SK-N-MC (cell line): ENCODE measurements at regions not wholly inside any gene's neighbourhood (a gene's known extent, or its start where the extent isn't known, plus 50 kb on each side); places are given as distances from the start of the nearest gene placed in this dataset.

ENCODE experiments used
- DNase-seq: peaks from one replicate; pipeline ENCODE4 v3.0.0-alpha.2; 2011; ENCODE audit warnings: low read depth, low spot score
- H3K27ac ChIP-seq: fragments of 200-600 bp; sonication (generic); 2 replicates; pipeline ENCODE4 v1.5.1; 2016; ENCODE audit warnings: mixed run types
- H3K36me3 ChIP-seq: fragments of 200-600 bp; sonication (generic); 2 replicates; pipeline ENCODE4 v1.6.1; 2017; ENCODE audit warnings: antibody characterized with exemption, low read length, mixed read lengths; ENCODE audit not compliant: insufficient read depth
- H3K4me3 ChIP-seq: fragments of 200-600 bp; sonication (generic); 2 replicates; pipeline ENCODE4 v1.5.1; 2016
- H3K9ac ChIP-seq: fragments of 200-600 bp; sonication (generic); 2 replicates; pipeline ENCODE4 v1.8.0; 2017; ENCODE audit warnings: mixed run types, mixed read lengths; ENCODE audit not compliant: insufficient read length
- H3K9me3 ChIP-seq: fragments of 200-600 bp; sonication (generic); 2 replicates; pipeline ENCODE4 v1.6.1; 2017; ENCODE audit warnings: low read depth, mild to moderate bottlenecking, antibody characterized with exemption, low read length, moderate library complexity, mixed read lengths
- EZH2 ChIP-seq: fragments of 200-600 bp; sonication (generic); IDR thresholded peaks from one replicate; pipeline ENCODE4 v1.6.1; 2017; ENCODE audit warnings: antibody characterized with exemption
- FOXP2 ChIP-seq: optimal IDR thresholded peaks from 2 replicates; pipeline ENCODE3; 2011; ENCODE audit warnings: mild to moderate bottlenecking, moderate library complexity; ENCODE audit not compliant: insufficient read depth; ENCODE audit errors: extremely low read length, control extremely low read depth
- POLR2AphosphoS5 ChIP-seq: IDR thresholded peaks from 2 replicates; pipeline ENCODE4 v1.6.1; 2012; ENCODE audit warnings: mild to moderate bottlenecking, low read depth, low read length, borderline replicate concordance

- DNase-seq: no peak
- H3K36me3 ChIP-seq: no peaks in the 10 kb centered on the region
These were observed 78.8 kb upstream of the LEF1 start for GRCh38 chr4:108247387-108248049.

GRCh38 chr4:108244606-108245005 is 75.9 kb upstream of the LEF1 start:
- Histone ChIP-seq H3K27ac (no peak overlapping the region), H3K9me3 (no peaks in the 10 kb centered on the region), H3K4me3 (no peak overlapping the region), H3K36me3 (no peaks in the 10 kb centered on the region), H3K9ac (no peak overlapping the region)
- DNase-seq: no peak
- no peak for TF ChIP-seq POLR2AphosphoS5
- TF ChIP-seq FOXP2: no peak
- no peak for TF ChIP-seq EZH2

More at GRCh38 chr4:108247387-108248049, 78.8 kb upstream of the LEF1 start:
- Histone ChIP-seq H3K4me3 (no peak overlapping the region), H3K9me3 (no peaks in the 10 kb centered on the region), H3K27ac (no peak overlapping the region), H3K9ac (no peak overlapping the region)
- TF ChIP-seq POLR2AphosphoS5 (no peak), EZH2 (no peak)

- Histone ChIP-seq H3K9me3 (no peaks in the 10 kb centered on the region), H3K27ac (no peak overlapping the region), H3K4me3 (no peak overlapping the region), H3K36me3 (no peaks in the 10 kb centered on the region), H3K9ac (no peak overlapping the region)
- TF ChIP-seq EZH2 (no peak), POLR2AphosphoS5 (no peak)
- DNase-seq: no peak
These were observed 71.6 kb upstream of the LEF1 start for GRCh38 chr4:108240366-108240765.

- TF ChIP-seq POLR2AphosphoS5 (no peak), FOXP2 (peak; percentile 13)
- peak overlapping the region; percentile 1; the same call in 1 of the 2 replicates for H3K27ac ChIP-seq
- H3K36me3 ChIP-seq: no peaks in the 10 kb centered on the region
- H3K9me3 ChIP-seq: no peaks in the 10 kb centered on the region
- no peak for DNase-seq
- H3K9ac ChIP-seq: no peak overlapping the region
- H3K4me3 ChIP-seq: no peak overlapping the region
These were observed 69.0 kb upstream of the LEF1 start for GRCh38 chr4:108237693-108238092.

- Histone ChIP-seq H3K4me3 (peak overlapping the region; percentile 36; the same call in 1 of the 2 replicates), H3K9me3 (no peaks in the 10 kb centered on the region), H3K9ac (no peak overlapping the region), H3K36me3 (no peaks in the 10 kb centered on the region), H3K27ac (no peak overlapping the region; the same call in 1 of the 2 replicates)
- no peak for TF ChIP-seq EZH2
- peak; percentile 36; the same call in 1 of the 2 replicates for TF ChIP-seq POLR2AphosphoS5
- peak; percentile 76 for TF ChIP-seq FOXP2
- DNase-seq: peak; percentile 88
These were observed 67.5 kb upstream of the LEF1 start for GRCh38 chr4:108236264-108236663.

GRCh38 chr4:108227923-108228322 is 59.2 kb upstream of the LEF1 start:
- TF ChIP-seq EZH2 (no peak), POLR2AphosphoS5 (no peak)
- no peak overlapping the region for H3K27ac ChIP-seq
- DNase-seq: no peak

GRCh38 chr4:108224611-108225053 is 55.9 kb upstream of the LEF1 start:
- TF ChIP-seq FOXP2: no peak
- no peak for TF ChIP-seq EZH2
- no peak for TF ChIP-seq POLR2AphosphoS5
- DNase-seq: no peak
- Histone ChIP-seq H3K27ac (no peak overlapping the region), H3K4me3 (no peak overlapping the region), H3K9me3 (no peaks in the 10 kb centered on the region), H3K36me3 (no peaks in the 10 kb centered on the region), H3K9ac (no peak overlapping the region)

More at GRCh38 chr4:108227923-108228322, 59.2 kb upstream of the LEF1 start:
- Histone ChIP-seq H3K4me3 (no peak overlapping the region), H3K9me3 (no peaks in the 10 kb centered on the region), H3K36me3 (no peaks in the 10 kb centered on the region), H3K9ac (no peak overlapping the region)

GRCh38 chr4:108223313-108223712 is 54.6 kb upstream of the LEF1 start:
- no peak for DNase-seq
- no peak overlapping the region for H3K9ac ChIP-seq
- H3K4me3 ChIP-seq: no peak overlapping the region
- no peak overlapping the region for H3K27ac ChIP-seq
- TF ChIP-seq FOXP2 (no peak), EZH2 (no peak), POLR2AphosphoS5 (no peak)
- no peaks in the 10 kb centered on the region for H3K9me3 ChIP-seq
- H3K36me3 ChIP-seq: no peaks in the 10 kb centered on the region

- H3K9me3 ChIP-seq: no peaks in the 10 kb centered on the region
- no peak overlapping the region for H3K9ac ChIP-seq
- no peak overlapping the region for H3K4me3 ChIP-seq
- no peaks in the 10 kb centered on the region for H3K36me3 ChIP-seq
- no peak for DNase-seq
- TF ChIP-seq FOXP2: no peak
- no peak for TF ChIP-seq EZH2
- no peak for TF ChIP-seq POLR2AphosphoS5
- no peak overlapping the region for H3K27ac ChIP-seq
These were observed 51.3 kb upstream of the LEF1 start for GRCh38 chr4:108219998-108220397.
